ENCODE measurements at regions not wholly inside any gene's neighbourhood (a gene's known extent, or its start where the extent isn't known, plus 50 kb on each side); places are given as distances from the start of the nearest gene placed in this dataset.

GRCh38 chr9:84107081-84107480, 126.5 kb downstream of the RMI1 start:
- TF ChIP-seq FOXM1 (IDR thresholded peaks at IDR 0.05; ENCODE audit: borderline replicate concordance, low read depth) (no peak), NFIC (IDR thresholded peaks at IDR 0.05) (no peak), MAX (IDR thresholded peaks at IDR 0.05) (no peak)

- TF ChIP-seq YY1 (IDR thresholded peaks at IDR 0.05; ENCODE audit: low read depth), result no peak
- TF ChIP-seq CEBPB (IDR thresholded peaks at IDR 0.05), result no peak
- TF ChIP-seq CREB1 (IDR thresholded peaks at IDR 0.05; ENCODE audit: low read depth), result no peak
- no peak for TF ChIP-seq TEAD4 (IDR thresholded peaks at IDR 0.05)
Observed at GRCh38 chr9:84107995-84108394, 127.4 kb downstream of the RMI1 start.

- TF ChIP-seq TAF1 (IDR thresholded peaks at IDR 0.05; ENCODE audit: low read depth) (no peak), MAX (IDR thresholded peaks at IDR 0.05) (no peak), TCF12 (IDR thresholded peaks at IDR 0.05; ENCODE audit: low read depth) (no peak), REST (IDR thresholded peaks at IDR 0.05; ENCODE audit: low read depth) (no peak), FOXM1 (IDR thresholded peaks at IDR 0.05; ENCODE audit: borderline replicate concordance, low read depth) (no peak), YY1 (IDR thresholded peaks at IDR 0.05; ENCODE audit: low read depth) (no peak), EP300 (IDR thresholded peaks at IDR 0.05; ENCODE audit: borderline replicate concordance) (no peak), CREB1 (IDR thresholded peaks at IDR 0.05; ENCODE audit: low read depth) (no peak), USF1 (IDR thresholded peaks at IDR 0.05) (no peak), TEAD4 (IDR thresholded peaks at IDR 0.05) (no peak), EGR1 (IDR thresholded peaks at IDR 0.05) (no peak), RAD21 (IDR thresholded peaks at IDR 0.05; ENCODE audit: low read depth) (no peak), ZBTB7A (IDR thresholded peaks at IDR 0.05; ENCODE audit: low read depth) (no peak), CEBPB (IDR thresholded peaks at IDR 0.05) (no peak)
Observed at GRCh38 chr9:84111726-84112125, 131.1 kb downstream of the RMI1 start.

GRCh38 chr9:84121991-84122523, 141.5 kb downstream of the RMI1 start:
- TF ChIP-seq CREB1 (IDR thresholded peaks at IDR 0.05; ENCODE audit: low read depth) (no peak), USF1 (IDR thresholded peaks at IDR 0.05) (no peak), TCF12 (IDR thresholded peaks at IDR 0.05; ENCODE audit: low read depth) (no peak)

GRCh38 chr9:84122572-84122971, 142.0 kb downstream of the RMI1 start:
- no peak for TF ChIP-seq TEAD4 (IDR thresholded peaks at IDR 0.05)
- no peak for TF ChIP-seq YY1 (IDR thresholded peaks at IDR 0.05; ENCODE audit: low read depth)
- TF ChIP-seq ZBTB7A (IDR thresholded peaks at IDR 0.05; ENCODE audit: low read depth), result no peak
- no peak for TF ChIP-seq USF1 (IDR thresholded peaks at IDR 0.05)

- no peak for TF ChIP-seq FOXM1 (IDR thresholded peaks at IDR 0.05; ENCODE audit: borderline replicate concordance, low read depth)
- no peak for TF ChIP-seq CEBPB (IDR thresholded peaks at IDR 0.05)
- no peak for TF ChIP-seq MAX (IDR thresholded peaks at IDR 0.05)
- TF ChIP-seq YY1 (IDR thresholded peaks at IDR 0.05; ENCODE audit: low read depth), result no peak
- no peak for TF ChIP-seq ZBTB7A (IDR thresholded peaks at IDR 0.05; ENCODE audit: low read depth)
- TF ChIP-seq USF1 (IDR thresholded peaks at IDR 0.05), result no peak
- TF ChIP-seq TEAD4 (IDR thresholded peaks at IDR 0.05), result no peak
- TF ChIP-seq CREB1 (IDR thresholded peaks at IDR 0.05; ENCODE audit: low read depth), result no peak
- no peak for TF ChIP-seq TAF1 (IDR thresholded peaks at IDR 0.05; ENCODE audit: low read depth)
- TF ChIP-seq NFIC (IDR thresholded peaks at IDR 0.05), result no peak
- TF ChIP-seq TCF12 (IDR thresholded peaks at IDR 0.05; ENCODE audit: low read depth), result no peak
- TF ChIP-seq EGR1 (IDR thresholded peaks at IDR 0.05), result no peak
- no peak for TF ChIP-seq RAD21 (IDR thresholded peaks at IDR 0.05; ENCODE audit: low read depth)
- TF ChIP-seq EP300 (IDR thresholded peaks at IDR 0.05; ENCODE audit: borderline replicate concordance), result no peak
- no peak for TF ChIP-seq REST (IDR thresholded peaks at IDR 0.05; ENCODE audit: low read depth)
Observed at GRCh38 chr9:84123648-84124406, 143.2 kb downstream of the RMI1 start.
